HEK293 (cell line): ENCODE measurements at regions not wholly inside any gene's neighbourhood (a gene's known extent, or its start where the extent isn't known, plus 50 kb on each side); places are given as distances from the start of the nearest gene placed in this dataset.

Source experiments
- BCL11B ChIP-seq: fragments of 450-650 bp; formaldehyde crosslinking; IDR thresholded peaks from 2 replicates; pipeline ENCODE4 v1.5.1; 2016; ENCODE audit warnings: low read depth, missing biosample characterization, missing genetic modification characterization
- KLF1 ChIP-seq: fragments of 450-650 bp; formaldehyde crosslinking; IDR thresholded peaks from 2 replicates; pipeline ENCODE4 v1.5.1; 2016; ENCODE audit warnings: missing biosample characterization, missing genetic modification characterization
- KLF16 ChIP-seq: fragments of 450-650 bp; formaldehyde crosslinking; IDR thresholded peaks from 2 replicates; pipeline ENCODE4 v1.5.1; 2017; ENCODE audit warnings: missing biosample characterization, missing genetic modification characterization
- SALL2 ChIP-seq: fragments of 450-650 bp; formaldehyde crosslinking; IDR thresholded peaks from 2 replicates; pipeline ENCODE4 v1.5.0; 2017; ENCODE audit warnings: missing biosample characterization, mild to moderate bottlenecking, missing genetic modification characterization, borderline replicate concordance
- YY1 ChIP-seq: fragments of 450-650 bp; formaldehyde crosslinking; IDR thresholded peaks from 2 replicates; pipeline ENCODE4 v1.5.1; 2018; ENCODE audit warnings: missing biosample characterization, missing genetic modification characterization
- ZBTB17 ChIP-seq: fragments of 450-650 bp; formaldehyde crosslinking; IDR thresholded peaks from 2 replicates; pipeline ENCODE4 v1.5.1; 2016; ENCODE audit warnings: missing biosample characterization, missing genetic modification characterization
- ZBTB21 ChIP-seq: fragments of 450-650 bp; formaldehyde crosslinking; IDR thresholded peaks from 2 replicates; pipeline ENCODE4 v1.5.1; 2017; ENCODE audit warnings: missing biosample characterization, missing genetic modification characterization
- ZFP37 ChIP-seq: fragments of 450-650 bp; formaldehyde crosslinking; IDR thresholded peaks from 2 replicates; pipeline ENCODE4 v1.5.1; 2016; ENCODE audit warnings: missing biosample characterization, missing genetic modification characterization
- ZNF112 ChIP-seq: fragments of 450-650 bp; formaldehyde crosslinking; IDR thresholded peaks from 2 replicates; pipeline ENCODE4 v1.5.0; 2017; ENCODE audit warnings: missing biosample characterization, missing genetic modification characterization
- ZNF423 ChIP-seq: fragments of 450-650 bp; formaldehyde crosslinking; IDR thresholded peaks from 2 replicates; pipeline ENCODE4 v1.5.1; 2016; ENCODE audit warnings: missing biosample characterization, missing genetic modification characterization
- ZNF660 ChIP-seq: fragments of 450-650 bp; IDR thresholded peaks from 2 replicates; pipeline ENCODE4 v1.5.1; 2018; ENCODE audit warnings: missing biosample characterization, mild to moderate bottlenecking, missing genetic modification characterization
- ZNF792 ChIP-seq: fragments of 450-650 bp; formaldehyde crosslinking; IDR thresholded peaks from 2 replicates; pipeline ENCODE4 v1.5.1; 2016; ENCODE audit warnings: missing biosample characterization, missing genetic modification characterization
- TF ChIP-seq, protein P1 (sequence below): fragments of 450-650 bp; formaldehyde crosslinking; IDR thresholded peaks from 2 replicates; pipeline ENCODE4 v1.5.1; 2016; ENCODE audit warnings: missing biosample characterization, missing genetic modification characterization

DNA sequence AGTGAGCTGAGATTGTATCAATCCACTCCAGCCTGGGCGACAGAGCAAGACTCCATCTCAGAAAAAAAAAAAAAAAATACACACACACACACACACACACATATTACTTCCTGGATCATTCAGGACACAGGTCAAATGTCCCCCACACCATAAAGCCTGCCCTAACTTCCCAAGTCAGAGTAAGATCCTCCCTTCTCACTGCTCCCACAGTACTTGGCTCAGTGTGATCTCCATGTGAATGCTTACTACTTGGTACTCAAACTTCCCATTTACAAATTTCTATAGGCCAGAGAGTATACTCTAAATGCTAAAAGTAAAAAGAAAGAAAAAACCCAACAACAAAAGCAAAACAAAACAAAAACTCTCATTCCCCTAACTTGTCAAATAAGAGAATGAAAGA, 386.8 kb downstream of the SLITRK6 start:
- TF ChIP-seq ZBTB21 (no peak), ZBTB17 (no peak), BCL11B (tag by site-specific recombination) (no peak), SALL2 (tag by site-specific recombination) (no peak), ZNF660 (tag by site-specific recombination) (no peak), ZFP37 (tag by site-specific recombination) (no peak), KLF1 (tag by site-specific recombination) (no peak), ZNF423 (no peak), ZNF792 (tag by site-specific recombination) (no peak), YY1 (tag by site-specific recombination) (no peak), KLF16 (tag by site-specific recombination) (no peak), ZNF112 (tag by site-specific recombination) (no peak)
- TF ChIP-seq, protein P1, sequence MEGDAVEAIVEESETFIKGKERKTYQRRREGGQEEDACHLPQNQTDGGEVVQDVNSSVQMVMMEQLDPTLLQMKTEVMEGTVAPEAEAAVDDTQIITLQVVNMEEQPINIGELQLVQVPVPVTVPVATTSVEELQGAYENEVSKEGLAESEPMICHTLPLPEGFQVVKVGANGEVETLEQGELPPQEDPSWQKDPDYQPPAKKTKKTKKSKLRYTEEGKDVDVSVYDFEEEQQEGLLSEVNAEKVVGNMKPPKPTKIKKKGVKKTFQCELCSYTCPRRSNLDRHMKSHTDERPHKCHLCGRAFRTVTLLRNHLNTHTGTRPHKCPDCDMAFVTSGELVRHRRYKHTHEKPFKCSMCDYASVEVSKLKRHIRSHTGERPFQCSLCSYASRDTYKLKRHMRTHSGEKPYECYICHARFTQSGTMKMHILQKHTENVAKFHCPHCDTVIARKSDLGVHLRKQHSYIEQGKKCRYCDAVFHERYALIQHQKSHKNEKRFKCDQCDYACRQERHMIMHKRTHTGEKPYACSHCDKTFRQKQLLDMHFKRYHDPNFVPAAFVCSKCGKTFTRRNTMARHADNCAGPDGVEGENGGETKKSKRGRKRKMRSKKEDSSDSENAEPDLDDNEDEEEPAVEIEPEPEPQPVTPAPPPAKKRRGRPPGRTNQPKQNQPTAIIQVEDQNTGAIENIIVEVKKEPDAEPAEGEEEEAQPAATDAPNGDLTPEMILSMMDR (tag by site-specific recombination) = no peak
